ENCODE measurements at regions not wholly inside any gene's neighbourhood (a gene's known extent, or its start where the extent isn't known, plus 50 kb on each side); places are given as distances from the start of the nearest gene placed in this dataset.

- H3K27me3 Mint-ChIP-seq (ENCODE audit: low read depth, poor library complexity), result peaks cover 3% of the 10 kb centered on the region
- DNase-seq, result no peak
Observed at GRCh38 chr6:129923530-129924250, 62.6 kb upstream of the TMEM244 start.

GRCh38 chr6:129921169-129921817, 60.2 kb upstream of the TMEM244 start:
- Mint-ChIP-seq H3K4me1 (no peaks in the 10 kb centered on the region), H3K27me3 (ENCODE audit: low read depth, poor library complexity) (peaks cover 3% of the 10 kb centered on the region), H3K9me3 (no peaks in the 10 kb centered on the region), H3K36me3 (ENCODE audit: low read depth) (no peaks in the 10 kb centered on the region), H3K4me3 (no peak overlapping the region), H3K27ac (no peak overlapping the region)
- no peak for DNase-seq
- TF ChIP-seq CTCF (IDR thresholded peaks at IDR 0.05), result no peak

More at GRCh38 chr6:129923530-129924250, 62.6 kb upstream of the TMEM244 start:
- Mint-ChIP-seq H3K4me1 (no peaks in the 10 kb centered on the region), H3K36me3 (ENCODE audit: low read depth) (no peaks in the 10 kb centered on the region), H3K4me3 (no peak overlapping the region), H3K9me3 (no peaks in the 10 kb centered on the region), H3K27ac (no peak overlapping the region)
- TF ChIP-seq CTCF (IDR thresholded peaks at IDR 0.05), result no peak

DNA sequence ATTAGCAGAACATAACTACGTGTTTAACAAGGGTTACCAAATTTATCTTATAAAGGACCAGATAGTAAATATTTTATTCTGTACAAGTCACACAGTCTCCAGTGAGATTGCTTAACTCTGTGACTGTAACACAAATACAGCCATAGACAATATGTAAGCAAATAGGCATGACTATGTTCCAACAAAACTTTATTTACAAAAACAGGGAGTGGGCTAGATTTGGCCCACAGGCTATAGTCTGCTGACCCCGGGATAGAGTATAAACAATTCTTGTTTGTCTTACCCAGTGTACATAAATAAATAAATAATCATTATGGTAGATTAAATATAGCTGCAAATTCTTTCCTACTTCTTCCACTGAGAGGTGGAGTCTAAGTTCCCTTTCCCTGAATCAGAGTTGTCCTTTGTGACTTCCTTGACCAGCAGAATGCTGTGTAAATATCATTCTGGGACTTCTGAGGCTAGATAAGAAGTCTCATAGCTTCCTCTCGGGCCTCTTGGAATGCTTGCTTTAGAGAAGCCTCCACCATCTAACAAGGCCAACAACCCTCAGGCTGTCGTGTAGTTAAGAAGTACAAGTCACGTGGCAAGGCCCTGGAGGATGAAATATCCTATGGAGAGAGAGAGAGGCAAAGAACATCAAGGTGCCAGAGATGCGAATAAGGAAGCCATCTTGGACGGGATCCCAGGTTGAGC, 59.1 kb upstream of the TMEM244 start:
- TF ChIP-seq CTCF (IDR thresholded peaks at IDR 0.05), result no peak
- H3K9me3 Mint-ChIP-seq, result no peaks in the 10 kb centered on the region
- peaks cover 1% of the 10 kb centered on the region for H3K27me3 Mint-ChIP-seq (ENCODE audit: low read depth, poor library complexity)
- H3K36me3 Mint-ChIP-seq (ENCODE audit: low read depth), result no peaks in the 10 kb centered on the region
- H3K4me1 Mint-ChIP-seq, result no peaks in the 10 kb centered on the region
- no peak overlapping the region for H3K4me3 Mint-ChIP-seq
- no peak overlapping the region for H3K27ac Mint-ChIP-seq
- DNase-seq, result no peak

DNA sequence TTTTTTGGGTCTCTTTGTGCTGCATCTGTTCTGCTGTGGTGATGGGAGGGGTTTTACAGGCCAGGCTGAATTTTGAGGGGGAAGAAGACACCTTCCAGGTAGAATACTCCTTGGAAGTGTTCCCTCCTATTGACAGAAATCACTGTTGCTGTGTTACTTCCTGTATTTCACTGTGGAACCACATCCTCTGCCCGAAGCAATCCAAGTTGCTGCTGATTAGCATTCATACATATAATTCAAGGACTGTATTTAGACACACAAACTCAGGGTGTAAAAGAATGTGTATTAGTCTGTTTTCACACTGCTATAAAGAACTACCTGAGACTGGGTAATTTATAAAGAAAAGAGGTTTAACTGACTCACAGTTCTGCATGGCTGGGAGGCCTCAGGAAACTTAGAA, 50.6 kb upstream of the TMEM244 start:
- no peaks in the 10 kb centered on the region for H3K36me3 Mint-ChIP-seq (ENCODE audit: low read depth)
- no peak overlapping the region for H3K4me3 Mint-ChIP-seq
- no peaks in the 10 kb centered on the region for H3K4me1 Mint-ChIP-seq
- TF ChIP-seq CTCF (IDR thresholded peaks at IDR 0.05), result no peak
- DNase-seq, result no peak
- H3K9me3 Mint-ChIP-seq, result no peaks in the 10 kb centered on the region
- no peaks in the 10 kb centered on the region for H3K27me3 Mint-ChIP-seq (ENCODE audit: low read depth, poor library complexity)
- H3K27ac Mint-ChIP-seq, result no peak overlapping the region

Data from nephron progenitor cell (in vitro differentiated cells).